Stromal cell of bone marrow (primary cell): ENCODE measurements at regions not wholly inside any gene's neighbourhood (a gene's known extent, or its start where the extent isn't known, plus 50 kb on each side); places are given as distances from the start of the nearest gene placed in this dataset.

Source experiments
- DNase-seq: peaks from one replicate; pipeline ENCODE4 v3.0.0-alpha.2; 2012; ENCODE audit warnings: low read depth

GRCh38 chr13:104843401-104843800 is 1692.1 kb downstream of the EFNB2 start:
- DNase-seq = no peak

DNA sequence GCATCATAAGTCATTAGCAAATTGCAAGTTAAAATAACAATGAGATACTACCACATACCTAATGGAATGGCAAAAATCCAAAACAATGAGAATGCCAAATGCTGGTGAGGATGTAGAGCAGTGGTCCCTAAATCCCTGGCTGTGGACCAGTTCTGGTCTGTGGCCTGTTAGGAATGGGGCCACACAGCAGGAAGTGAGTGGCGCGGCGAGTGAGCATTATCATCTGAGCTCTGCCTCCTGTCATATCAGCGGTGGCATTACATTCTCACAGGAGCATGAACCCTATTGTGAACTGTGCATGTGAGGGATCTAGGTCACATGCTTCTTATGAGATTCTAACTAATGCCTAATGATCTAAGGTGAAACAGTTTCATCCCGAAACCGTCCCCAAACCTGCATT is 1694.4 kb downstream of the EFNB2 start:
- DNase-seq = no peak

GRCh38 chr13:104837756-104838155 is 1697.7 kb downstream of the EFNB2 start:
- no peak for DNase-seq

DNA sequence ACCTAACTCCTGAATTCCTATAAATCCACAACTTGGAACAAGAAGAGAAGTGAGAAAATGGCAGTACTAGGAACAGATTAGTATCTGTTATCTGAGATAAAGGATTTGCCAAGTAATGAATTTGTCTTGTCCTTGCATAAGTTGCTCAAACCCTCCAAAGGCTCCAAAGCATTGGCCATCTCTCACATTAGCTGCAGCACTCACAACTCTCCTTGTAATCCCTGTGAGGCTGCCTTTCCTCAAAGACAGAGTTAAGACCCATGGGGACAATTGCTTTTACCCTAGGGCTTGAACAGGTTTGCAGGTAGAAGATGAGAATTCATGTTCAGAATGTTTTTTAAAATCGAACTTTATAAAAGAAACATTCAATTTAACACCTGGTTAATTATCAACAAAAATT is 1702.2 kb downstream of the EFNB2 start:
- DNase-seq = no peak

DNA sequence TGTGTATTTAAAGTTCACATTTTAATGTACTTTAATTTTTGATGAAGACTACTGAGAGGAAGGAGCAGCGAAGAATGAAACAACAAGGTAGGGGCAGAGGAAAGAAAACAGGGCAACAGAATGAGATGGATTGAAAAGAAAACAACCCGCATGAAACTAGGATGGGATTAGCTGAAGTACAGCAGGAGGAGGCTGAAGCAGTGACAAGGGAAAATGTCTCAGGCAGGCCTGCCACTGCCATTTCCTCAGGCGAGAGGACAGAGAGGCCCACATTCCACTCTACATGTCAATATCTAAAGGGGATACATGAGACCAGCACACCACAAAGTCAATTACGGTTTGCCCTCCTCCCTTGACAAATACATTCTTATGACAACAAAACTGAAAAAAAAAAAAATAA is 1703.2 kb downstream of the EFNB2 start:
- DNase-seq = no peak

DNA sequence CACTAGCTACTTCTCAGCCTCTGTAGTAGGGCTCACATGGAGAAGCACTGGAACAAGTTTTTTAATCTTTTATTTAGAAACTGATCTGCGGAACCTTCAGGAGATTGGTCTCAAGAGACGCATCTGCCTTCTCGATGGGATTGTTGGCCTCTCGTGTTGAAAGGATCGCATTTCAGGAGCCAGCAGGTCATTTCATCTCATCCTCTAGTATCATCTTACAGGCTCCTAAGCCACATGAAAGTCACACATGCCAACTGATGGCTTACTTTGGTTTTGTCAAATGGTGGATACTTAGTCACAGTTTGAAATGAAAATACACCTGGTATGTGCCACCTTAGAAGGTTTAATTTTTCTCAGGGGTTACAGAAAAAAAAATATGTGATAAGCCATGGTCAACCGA is 1703.6 kb downstream of the EFNB2 start:
- DNase-seq = no peak

GRCh38 chr13:104823709-104824108 is 1711.8 kb downstream of the EFNB2 start:
- no peak for DNase-seq

- DNase-seq = no peak
Observed at GRCh38 chr13:104823071-104823470, 1712.4 kb downstream of the EFNB2 start.

DNA sequence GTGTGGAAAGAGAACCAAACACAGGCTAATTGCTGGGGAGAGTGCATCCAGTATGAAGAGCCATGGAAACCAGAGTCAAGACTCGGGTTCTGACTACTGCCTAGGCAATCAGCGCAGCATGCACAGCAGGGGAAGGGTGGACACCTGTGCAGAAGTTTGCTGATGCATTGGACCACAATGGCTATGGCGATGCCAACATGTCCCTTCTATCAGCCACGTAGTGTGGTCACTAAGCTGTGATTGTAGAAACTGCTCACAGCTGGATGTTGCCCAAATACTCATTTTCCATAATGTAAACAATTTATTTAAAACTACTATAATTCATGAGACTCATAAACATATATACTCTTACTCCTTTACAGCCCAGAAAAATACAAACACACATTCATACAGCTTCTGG is 1718.2 kb downstream of the EFNB2 start:
- no peak for DNase-seq

DNA sequence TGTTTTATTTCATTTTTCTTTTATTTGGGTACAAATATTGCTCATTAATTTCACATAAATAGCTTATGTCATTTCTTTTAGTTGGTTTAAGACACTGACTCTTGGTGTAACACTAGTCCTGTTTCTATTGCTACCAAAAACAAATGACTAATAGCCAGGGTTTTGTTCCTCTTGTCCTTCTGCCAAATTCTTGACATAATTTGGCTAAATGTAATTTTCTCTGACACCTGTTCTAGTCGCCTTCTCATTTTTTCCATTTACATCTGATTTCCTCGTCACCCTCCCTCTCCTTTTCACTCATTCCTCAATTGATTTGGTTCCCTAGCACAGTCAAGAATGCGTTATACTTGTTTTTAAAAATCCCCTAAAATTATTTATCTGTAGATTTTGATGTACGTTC is 1718.7 kb downstream of the EFNB2 start:
- no peak for DNase-seq

DNA sequence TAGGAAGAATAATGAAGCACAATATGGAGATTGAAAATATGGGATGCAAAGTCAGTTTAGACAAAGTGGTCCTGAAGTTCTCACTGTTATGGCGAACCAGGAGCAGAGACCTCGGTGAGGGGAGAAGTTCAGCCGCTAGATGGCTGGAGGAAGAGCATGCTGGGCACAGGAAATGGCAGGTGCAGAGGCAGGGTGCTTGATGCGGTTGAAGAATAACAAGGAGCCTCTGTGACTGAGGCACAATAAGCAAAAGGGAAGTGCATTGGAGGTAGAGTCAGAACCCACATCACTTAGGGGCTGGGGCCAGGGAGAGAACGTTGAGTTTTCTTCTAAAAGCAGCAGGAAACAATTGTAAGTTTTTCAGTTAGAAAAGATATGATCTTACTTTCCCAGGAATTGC is 1725.2 kb downstream of the EFNB2 start:
- DNase-seq = no peak

DNA sequence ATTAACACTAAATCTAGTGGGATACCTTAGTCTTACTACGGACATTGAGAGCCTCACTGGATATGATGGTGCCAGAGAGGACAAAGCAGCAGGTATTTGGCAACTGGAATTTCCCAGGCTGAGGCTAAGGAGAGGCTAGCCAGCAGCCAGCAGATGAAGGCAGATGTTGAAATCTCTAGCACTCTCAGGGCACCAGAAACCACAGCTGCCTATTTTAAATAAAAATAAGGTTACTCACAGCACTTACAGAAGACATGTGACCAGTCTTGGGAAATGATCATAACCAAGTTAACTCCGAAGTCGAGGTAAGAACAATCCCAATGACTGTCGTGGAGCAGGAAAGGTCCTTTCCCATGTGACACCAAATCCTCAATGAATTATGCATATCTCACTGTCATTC is 1726.0 kb downstream of the EFNB2 start:
- peak; percentile 11 for DNase-seq

- no peak for DNase-seq
Observed at GRCh38 chr13:104805346-104805745, 1730.1 kb downstream of the EFNB2 start.

- DNase-seq = no peak
Observed at GRCh38 chr13:104799152-104799551, 1732.9 kb upstream of the SLC10A2 start.

DNA sequence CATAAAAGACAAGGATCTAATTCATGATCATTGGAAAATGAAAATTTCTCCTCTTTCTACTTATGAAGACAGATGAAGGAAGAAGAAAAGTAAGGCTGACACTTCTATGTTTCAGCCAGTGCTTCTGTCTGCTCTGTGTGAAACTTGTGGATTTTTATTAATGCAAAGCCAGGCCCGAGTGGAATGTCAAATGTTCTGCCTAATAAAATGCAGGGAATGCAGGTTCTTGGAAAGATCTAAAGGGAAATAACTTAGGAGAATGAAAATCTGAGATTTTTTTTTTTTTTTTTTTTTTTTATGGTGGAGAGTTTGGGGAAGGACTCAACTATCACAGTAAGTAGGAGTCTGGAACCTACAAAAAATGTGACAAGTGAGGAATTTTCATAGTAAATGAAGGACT is 1732.3 kb upstream of the SLC10A2 start:
- DNase-seq = no peak

DNA sequence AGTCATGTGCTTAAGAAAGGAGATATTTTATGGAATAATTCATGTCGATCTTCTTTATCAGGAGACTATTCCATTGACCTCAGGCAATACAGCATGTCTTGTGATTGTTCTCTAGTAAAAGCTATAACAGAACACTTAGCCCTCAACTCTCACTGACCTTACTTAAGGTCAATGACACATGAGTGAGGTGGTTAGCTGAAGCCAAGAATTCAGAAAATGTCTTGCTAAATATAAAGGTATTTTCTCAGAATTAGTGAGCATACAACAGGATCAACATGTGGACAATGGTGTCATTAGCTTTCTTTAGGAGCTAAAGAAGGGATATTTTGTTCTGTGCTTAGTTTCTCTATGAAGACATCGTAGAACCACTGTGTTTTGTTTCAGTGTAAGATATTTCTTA is 1730.4 kb upstream of the SLC10A2 start:
- no peak for DNase-seq

DNA sequence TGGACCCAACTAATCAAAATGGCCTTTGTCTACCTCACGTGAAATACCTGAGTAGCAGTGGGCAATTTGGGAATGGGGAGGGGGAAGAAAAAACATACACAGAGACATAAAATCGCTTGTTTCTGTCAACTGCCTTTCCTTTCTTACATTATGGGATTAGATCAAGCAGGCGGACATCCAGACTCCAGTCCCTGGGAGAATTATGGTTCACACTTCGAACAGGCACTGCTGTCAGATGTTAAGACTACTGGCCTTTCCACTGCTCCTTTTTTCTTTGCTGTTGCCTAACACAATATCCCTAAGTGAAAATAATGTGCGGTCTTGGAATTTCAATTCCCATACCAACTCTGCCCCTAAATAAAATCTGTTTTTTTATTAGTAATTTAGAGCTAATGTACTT is 1719.7 kb upstream of the SLC10A2 start:
- no peak for DNase-seq

DNA sequence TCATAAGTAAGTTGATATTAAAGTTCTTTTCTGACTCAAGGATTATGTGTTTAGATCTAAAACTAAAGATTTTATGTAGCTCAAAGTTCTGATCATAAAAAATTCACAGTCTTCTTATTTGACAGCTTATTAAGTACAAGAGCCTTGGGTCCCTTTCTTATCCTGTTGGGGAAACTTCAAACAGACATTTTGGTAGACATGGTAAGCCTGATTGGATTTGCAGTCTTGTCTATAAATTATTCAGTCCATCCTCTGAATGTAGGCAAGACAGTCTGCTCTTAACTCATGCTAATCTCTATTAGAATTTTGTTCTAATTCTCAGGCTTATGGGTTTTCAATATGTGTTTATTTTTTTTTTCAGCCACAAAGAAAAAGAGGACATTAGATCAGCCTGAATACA is 1718.7 kb upstream of the SLC10A2 start:
- no peak for DNase-seq

- no peak for DNase-seq
Observed at GRCh38 chr13:104782741-104783140, 1716.5 kb upstream of the SLC10A2 start.

DNA sequence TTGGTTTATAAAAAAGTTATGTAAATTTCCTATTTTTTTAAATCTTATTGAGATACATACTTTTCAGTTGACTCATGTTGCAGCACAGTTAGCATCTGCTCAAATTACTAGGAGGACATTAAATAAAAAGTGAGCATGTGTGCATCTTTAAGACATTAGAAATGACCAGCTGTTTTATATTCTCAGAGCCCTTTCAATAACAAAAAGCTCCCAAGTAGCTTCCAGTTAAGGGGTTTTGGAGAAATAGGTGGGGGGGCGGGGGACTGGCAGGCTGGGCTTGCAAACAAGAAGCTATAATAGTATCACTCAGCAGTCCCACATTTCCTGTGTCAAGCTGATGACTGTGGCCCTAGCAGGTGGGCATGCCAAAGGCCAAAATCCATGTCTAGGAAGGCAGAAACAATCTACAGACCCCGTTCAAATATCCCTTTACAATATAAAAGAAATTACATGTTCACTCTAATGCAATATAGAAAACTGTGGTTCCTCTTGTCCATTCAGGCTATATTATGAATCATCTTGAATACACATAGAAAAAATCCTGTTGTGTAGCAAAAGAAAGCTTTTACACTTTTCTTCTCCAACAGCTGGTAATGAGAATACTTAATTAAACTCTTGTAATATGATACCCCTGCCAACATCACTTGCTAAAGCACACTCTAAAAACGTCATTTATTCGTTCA is 1713.2 kb upstream of the SLC10A2 start:
- DNase-seq = peak; percentile 6

GRCh38 chr13:104773775-104774174 is 1707.6 kb upstream of the SLC10A2 start:
- DNase-seq = peak; percentile 20

DNA sequence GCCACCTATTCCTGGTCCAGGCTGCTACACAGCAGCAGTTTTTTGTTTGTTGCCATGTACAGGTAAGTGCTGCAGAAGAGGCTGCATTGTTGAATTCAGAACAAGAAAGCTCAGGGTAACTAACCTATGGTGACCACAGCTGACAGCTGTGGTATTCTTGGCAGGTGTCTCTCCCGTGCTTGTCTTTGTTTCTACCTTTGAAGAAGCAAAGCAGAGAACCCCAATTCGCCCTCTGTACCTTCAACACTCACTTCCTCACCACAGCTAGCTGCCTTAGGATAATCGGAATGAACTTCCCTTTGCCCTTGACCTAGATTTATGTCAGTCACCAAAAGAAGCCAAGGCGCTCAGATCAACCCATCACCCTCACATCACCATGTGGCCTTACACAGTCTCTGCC is 1703.3 kb upstream of the SLC10A2 start:
- no peak for DNase-seq

GRCh38 chr13:104766319-104766718 is 1700.1 kb upstream of the SLC10A2 start:
- no peak for DNase-seq

GRCh38 chr13:104764600-104764999 is 1698.4 kb upstream of the SLC10A2 start:
- DNase-seq = no peak

DNA sequence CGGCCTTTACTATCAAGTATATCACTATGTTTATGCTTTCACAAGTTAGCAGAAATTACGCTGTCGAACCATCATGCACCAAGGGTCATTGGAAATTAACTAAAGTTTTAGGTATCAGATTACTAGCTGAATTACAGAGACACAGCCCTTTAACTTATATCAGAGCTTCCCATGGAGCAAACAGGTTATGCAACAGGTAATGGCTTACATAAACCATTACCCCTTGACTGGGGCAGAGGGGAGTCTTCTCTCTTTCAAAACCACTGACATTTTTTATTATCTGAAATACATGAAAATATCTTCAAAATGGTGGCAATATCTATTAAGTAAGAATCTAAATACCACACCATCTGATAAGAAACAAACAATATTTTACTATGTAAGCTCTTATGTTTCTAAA is 1692.9 kb upstream of the SLC10A2 start:
- no peak for DNase-seq
